GM23248 (cell line): ENCODE measurements at regions not wholly inside any gene's neighbourhood (a gene's known extent, or its start where the extent isn't known, plus 50 kb on each side); places are given as distances from the start of the nearest gene placed in this dataset.
"Not testable (repeated sequence)": the region's sequence is repeated elsewhere in the genome, so short reads cannot be mapped to it uniquely, and the experiment has no call there.

ENCODE experiments used
- DNase-seq: peaks from one replicate; pipeline ENCODE4 v3.0.0-alpha.2; 2015
- H2AFZ ChIP-seq: fragments of 200-600 bp; sonication (generic); 2 replicates; pipeline ENCODE4 v1.6.1; 2016; ENCODE audit warnings: antibody characterized with exemption
- H3F3A ChIP-seq: fragments of 200-600 bp; sonication (generic); 2 replicates; pipeline ENCODE4 v1.6.1; 2016; ENCODE audit warnings: mild to moderate bottlenecking, antibody characterized with exemption, mixed run types; ENCODE audit not compliant: insufficient read depth
- H3K27ac ChIP-seq: fragments of 200-600 bp; sonication (generic); 2 replicates; pipeline ENCODE4 v1.5.1; 2016; ENCODE audit warnings: mild to moderate bottlenecking
- H3K27me3 ChIP-seq: fragments of 200-600 bp; sonication (generic); replicated peaks from 2 replicates; pipeline ENCODE4 v1.6.1; 2016; ENCODE audit warnings: mild to moderate bottlenecking; ENCODE audit not compliant: insufficient read depth
- H3K36me3 ChIP-seq: fragments of 200-600 bp; sonication (generic); 2 replicates; pipeline ENCODE4 v1.6.1; 2016; ENCODE audit warnings: low read depth, mild to moderate bottlenecking
- H3K4me1 ChIP-seq: fragments of 200-600 bp; sonication (generic); 2 replicates; pipeline ENCODE4 v1.6.1; 2016; ENCODE audit warnings: mild to moderate bottlenecking; ENCODE audit not compliant: insufficient read depth
- H3K4me2 ChIP-seq: fragments of 200-600 bp; sonication (generic); one replicate; pipeline ENCODE4 v1.6.1; 2016; ENCODE audit warnings: mild to moderate bottlenecking; ENCODE audit not compliant: unreplicated experiment
- H3K4me3 ChIP-seq: fragments of 200-600 bp; sonication (generic); 2 replicates; pipeline ENCODE4 v1.5.1; 2016; ENCODE audit warnings: mild to moderate bottlenecking
- H3K79me2 ChIP-seq: fragments of 200-600 bp; sonication (generic); 2 replicates; pipeline ENCODE4 v1.6.1; 2016; ENCODE audit warnings: mild to moderate bottlenecking; ENCODE audit not compliant: insufficient read depth
- H3K9ac ChIP-seq: fragments of 200-600 bp; sonication (generic); 2 replicates; pipeline ENCODE4 v1.6.1; 2016; ENCODE audit warnings: mild to moderate bottlenecking
- H3K9me2 ChIP-seq: fragments of 200-600 bp; sonication (generic); 2 replicates; pipeline ENCODE4 v1.6.1; 2016; ENCODE audit warnings: mixed run types, mild to moderate bottlenecking, moderate library complexity; ENCODE audit not compliant: insufficient read depth
- H3K9me3 ChIP-seq: fragments of 200-600 bp; sonication (generic); one replicate; pipeline ENCODE4 v1.6.1; 2017; ENCODE audit warnings: low read depth
- H4K20me1 ChIP-seq: fragments of 200-600 bp; sonication (generic); 2 replicates; pipeline ENCODE4 v1.6.0; 2016; ENCODE audit not compliant: insufficient read depth
- EZH2 ChIP-seq: fragments of 200-600 bp; sonication (generic); IDR thresholded peaks from 2 replicates; pipeline ENCODE4 v1.6.1; 2018; ENCODE audit warnings: antibody characterized with exemption, mild to moderate bottlenecking; ENCODE audit not compliant: insufficient read depth, poor library complexity, severe bottlenecking
- EZH2phosphoT487 ChIP-seq: fragments of 200-600 bp; sonication (generic); IDR thresholded peaks from 2 replicates; pipeline ENCODE4 v1.6.1; 2018; ENCODE audit warnings: antibody characterized with exemption, moderate library complexity, mild to moderate bottlenecking, low read depth; ENCODE audit not compliant: insufficient read depth
- WGBS, 2 experiments: methylation state at CpG; one replicate each; pipeline ENCODE4 v1.1.6; 2015 to 2017; ENCODE audit warnings: low lambda C conversion rate in 2 of 2, low coverage in 1 of 2; ENCODE audit errors: missing lambda C conversion rate in 2 of 2; 5-methylcytosine and 5-hydroxymethylcytosine counted together
- in situ Hi-C: fragments of 300-500 bp; cut with MboI; formaldehyde crosslinking; loops from 2 replicates; pipeline ENCODE4 v1.15.0; 2020

- no peaks in the 10 kb centered on the region for H3K4me1 ChIP-seq
- H3K9me3 ChIP-seq: no peaks in the 10 kb centered on the region
- H3K9ac ChIP-seq: no peak overlapping the region
- no peak overlapping the region for H2AFZ ChIP-seq
- TF ChIP-seq EZH2: no peak
- TF ChIP-seq EZH2phosphoT487: no peak
- 8 to 10% methylated on average over 2 of the region's 2 CpGs for WGBS, 2 experiments
- DNase-seq: no peak
- H3K36me3 ChIP-seq: no peaks in the 10 kb centered on the region
- H3K4me3 ChIP-seq: no peak overlapping the region
- H3K27ac ChIP-seq: no peak overlapping the region
- no peaks in the 10 kb centered on the region for H3K9me2 ChIP-seq
- in situ Hi-C loops: no loop called here
- H3K79me2 ChIP-seq: no peaks in the 10 kb centered on the region
- no peak overlapping the region for H3K4me2 ChIP-seq
- H4K20me1 ChIP-seq: no peaks in the 10 kb centered on the region
- H3F3A ChIP-seq: no peaks in the 10 kb centered on the region
- H3K27me3 ChIP-seq: no peaks in the 10 kb centered on the region
These were observed 646.3 kb upstream of the SPANXN1 start for GRCh38 chrX:144601010-144601409.

- DNase-seq: no peak
- in situ Hi-C loops: no loop called here
- H3K9me3 ChIP-seq: no peaks in the 10 kb centered on the region
- no peak overlapping the region for H3K27ac ChIP-seq
- H3K4me3 ChIP-seq: no peak overlapping the region
- WGBS, 2 experiments: 28 to 36% methylated on average over 4 of the region's 4 CpGs
- no peaks in the 10 kb centered on the region for H3K9me2 ChIP-seq
- H3K9ac ChIP-seq: no peak overlapping the region
- H3K27me3 ChIP-seq: no peaks in the 10 kb centered on the region
- H3K4me2 ChIP-seq: no peak overlapping the region
- H3K4me1 ChIP-seq: no peaks in the 10 kb centered on the region
- TF ChIP-seq EZH2phosphoT487 (no peak), EZH2 (no peak)
- no peaks in the 10 kb centered on the region for H3K36me3 ChIP-seq
- H3F3A ChIP-seq: no peaks in the 10 kb centered on the region
- H4K20me1 ChIP-seq: no peaks in the 10 kb centered on the region
- H2AFZ ChIP-seq: no peak overlapping the region
- H3K79me2 ChIP-seq: no peaks in the 10 kb centered on the region
These were observed 635.2 kb upstream of the SPANXN1 start for GRCh38 chrX:144612076-144612475.

- no peak for DNase-seq
- in situ Hi-C loops: no loop called here
- Histone ChIP-seq H4K20me1 (no peaks in the 10 kb centered on the region), H3K4me2 (no peak overlapping the region), H2AFZ (no peak overlapping the region), H3K9ac (no peak overlapping the region), H3K79me2 (no peaks in the 10 kb centered on the region), H3K27ac (no peak overlapping the region), H3K27me3 (no peaks in the 10 kb centered on the region), H3K36me3 (no peaks in the 10 kb centered on the region), H3K4me1 (no peaks in the 10 kb centered on the region), H3K4me3 (no peak overlapping the region), H3K9me2 (no peaks in the 10 kb centered on the region), H3F3A (no peaks in the 10 kb centered on the region), H3K9me3 (no peaks in the 10 kb centered on the region)
- 2 to 9% methylated on average over 4 of the region's 4 CpGs for WGBS, 2 experiments
- no peak for TF ChIP-seq EZH2
- TF ChIP-seq EZH2phosphoT487: no peak
These were observed 631.0 kb upstream of the SPANXN1 start for GRCh38 chrX:144616317-144616716.

- Histone ChIP-seq H3K9me3 (no peaks in the 10 kb centered on the region), H3K27me3 (no peaks in the 10 kb centered on the region), H4K20me1 (no peaks in the 10 kb centered on the region), H3K9me2 (no peaks in the 10 kb centered on the region), H3K36me3 (no peaks in the 10 kb centered on the region), H2AFZ (no peak overlapping the region), H3K4me3 (no peak overlapping the region), H3F3A (no peaks in the 10 kb centered on the region), H3K27ac (no peak overlapping the region), H3K4me1 (no peaks in the 10 kb centered on the region), H3K9ac (no peak overlapping the region), H3K4me2 (no peak overlapping the region), H3K79me2 (no peaks in the 10 kb centered on the region)
- TF ChIP-seq EZH2phosphoT487 (no peak), EZH2 (no peak)
- in situ Hi-C loops: no loop called here
- no peak for DNase-seq
- 16 to 26% methylated on average over 3 of the region's 3 CpGs for WGBS, 2 experiments
These were observed 619.4 kb upstream of the SPANXN1 start for GRCh38 chrX:144627947-144628346.

GRCh38 chrX:144634451-144634850 lies 612.9 kb upstream of the SPANXN1 start:
- H3K9ac ChIP-seq, H3K27ac ChIP-seq, H2AFZ ChIP-seq, H3K27me3 ChIP-seq, H3K4me3 ChIP-seq, H4K20me1 ChIP-seq, H3K4me1 ChIP-seq, H3K36me3 ChIP-seq, DNase-seq, H3F3A ChIP-seq, H3K9me3 ChIP-seq, H3K4me2 ChIP-seq, H3K79me2 ChIP-seq, in situ Hi-C loops, H3K9me2 ChIP-seq: not testable (repeated sequence)
- 40% methylated on average over 1 to 8 of the region's 8 CpGs for WGBS, 2 experiments
